ENCODE measurements at regions not wholly inside any gene's neighbourhood (a gene's known extent, or its start where the extent isn't known, plus 50 kb on each side); places are given as distances from the start of the nearest gene placed in this dataset.
A peak's percentile ranks its signal among the peaks of the same experiment; 100 is the strongest.

DNA sequence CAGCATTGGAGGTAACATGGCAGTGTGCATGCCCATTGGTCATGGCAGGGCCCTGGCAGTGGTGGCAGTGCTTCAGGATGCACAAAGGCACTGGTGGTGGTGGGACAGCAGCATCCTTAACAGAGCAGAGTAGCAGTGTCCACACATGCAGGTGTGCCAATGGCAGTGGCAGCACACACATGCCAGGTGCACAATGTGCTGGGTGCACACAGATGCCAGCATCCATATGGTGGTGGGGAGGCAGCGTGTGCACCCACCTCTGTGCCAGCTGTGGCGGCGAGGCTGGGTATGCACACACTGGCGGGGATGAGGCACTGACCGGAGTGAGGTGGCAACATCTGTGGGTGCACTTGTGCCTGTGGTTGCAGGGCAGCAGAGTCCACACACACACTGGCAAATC is 150.6 kb downstream of the SI start:
- Histone ChIP-seq H3K4me1 (no peaks in the 10 kb centered on the region), H3K27me3 (no peaks in the 10 kb centered on the region), H3K36me3 (no peaks in the 10 kb centered on the region), H3K9me3 (peaks cover 0 to 13% (median 0%) of the 10 kb centered on the region in 12 donors), H3K27ac (no peak overlapping the region), H3K4me3 (no peak overlapping the region)
- peak in 1 of 4 donors; percentile 22 for ATAC-seq
- intact Hi-C loops (cut with DNase I) = no loop called here
- no peak for DNase-seq
- TF ChIP-seq POLR2A (IDR thresholded peaks at IDR 0.05) = no peak
- TF ChIP-seq, protein P1, sequence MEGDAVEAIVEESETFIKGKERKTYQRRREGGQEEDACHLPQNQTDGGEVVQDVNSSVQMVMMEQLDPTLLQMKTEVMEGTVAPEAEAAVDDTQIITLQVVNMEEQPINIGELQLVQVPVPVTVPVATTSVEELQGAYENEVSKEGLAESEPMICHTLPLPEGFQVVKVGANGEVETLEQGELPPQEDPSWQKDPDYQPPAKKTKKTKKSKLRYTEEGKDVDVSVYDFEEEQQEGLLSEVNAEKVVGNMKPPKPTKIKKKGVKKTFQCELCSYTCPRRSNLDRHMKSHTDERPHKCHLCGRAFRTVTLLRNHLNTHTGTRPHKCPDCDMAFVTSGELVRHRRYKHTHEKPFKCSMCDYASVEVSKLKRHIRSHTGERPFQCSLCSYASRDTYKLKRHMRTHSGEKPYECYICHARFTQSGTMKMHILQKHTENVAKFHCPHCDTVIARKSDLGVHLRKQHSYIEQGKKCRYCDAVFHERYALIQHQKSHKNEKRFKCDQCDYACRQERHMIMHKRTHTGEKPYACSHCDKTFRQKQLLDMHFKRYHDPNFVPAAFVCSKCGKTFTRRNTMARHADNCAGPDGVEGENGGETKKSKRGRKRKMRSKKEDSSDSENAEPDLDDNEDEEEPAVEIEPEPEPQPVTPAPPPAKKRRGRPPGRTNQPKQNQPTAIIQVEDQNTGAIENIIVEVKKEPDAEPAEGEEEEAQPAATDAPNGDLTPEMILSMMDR (IDR thresholded peaks at IDR 0.05) = no peak
- WGBS, 4 donors = 88 to 97% (median 93%) methylated on average over 5 of the region's 5 CpGs

DNA sequence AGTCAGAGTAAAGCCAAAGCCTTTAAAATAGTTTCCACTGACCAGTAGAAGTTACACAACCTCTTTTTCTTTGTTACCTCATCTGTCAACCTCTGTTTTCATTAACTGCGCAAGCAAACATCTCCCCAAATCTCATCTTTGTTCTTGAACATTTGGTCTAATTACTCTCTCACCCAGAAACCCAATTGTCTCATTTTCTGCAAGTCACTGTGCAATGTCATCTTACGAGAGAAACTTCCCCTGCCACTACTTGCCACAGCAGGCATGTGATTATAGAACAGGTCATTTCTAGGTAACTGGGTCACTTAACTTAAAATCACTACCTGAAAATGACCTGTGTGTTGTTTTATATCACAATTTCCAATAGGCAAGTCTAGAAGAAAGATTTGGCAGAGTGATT is 159.4 kb downstream of the SI start:
- H3K27me3 ChIP-seq = no peaks in the 10 kb centered on the region
- H3K9me3 ChIP-seq = peaks cover 0 to 4% (median 0%) of the 10 kb centered on the region in 12 donors
- no peak overlapping the region for H3K27ac ChIP-seq
- no peak overlapping the region for H3K4me3 ChIP-seq
- TF ChIP-seq, protein P1 (IDR thresholded peaks at IDR 0.05) = no peak
- WGBS, 4 donors = 61 to 74% (median 63%) methylated on average over 2 of the region's 2 CpGs
- ATAC-seq (no peak), DNase-seq (no peak)
- intact Hi-C loops (cut with DNase I) = no loop called here
- H3K4me1 ChIP-seq = no peaks in the 10 kb centered on the region
- no peaks in the 10 kb centered on the region for H3K36me3 ChIP-seq

DNA sequence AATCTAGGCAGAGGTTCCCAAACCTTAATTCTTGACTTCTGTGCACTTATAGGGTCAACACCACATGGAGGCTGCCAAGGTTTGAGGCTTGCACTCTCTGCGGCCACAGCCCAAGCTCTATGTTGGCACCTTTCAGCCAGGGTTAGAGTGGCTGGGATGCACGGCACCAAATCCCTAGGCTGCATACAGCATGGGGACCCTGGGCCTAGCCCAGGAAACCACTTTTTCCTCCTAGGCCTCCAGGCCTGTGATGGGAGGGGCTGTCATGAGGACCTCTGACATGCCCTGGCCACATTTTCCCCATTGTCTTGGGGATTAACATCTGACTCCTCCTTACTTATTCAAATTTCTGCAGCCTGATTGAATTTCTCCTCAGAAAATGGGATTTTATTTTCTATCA is 165.4 kb downstream of the SI start:
- no peaks in the 10 kb centered on the region for H3K36me3 ChIP-seq
- no peaks in the 10 kb centered on the region for H3K9me3 ChIP-seq
- no peaks in the 10 kb centered on the region for H3K4me1 ChIP-seq
- DNase-seq (no peak), ATAC-seq (no peak)
- intact Hi-C loops (cut with DNase I) = no loop called here
- 78 to 91% (median 88%) methylated on average over 2 of the region's 2 CpGs for WGBS, 4 donors
- no peak overlapping the region for H3K4me3 ChIP-seq
- no peaks in the 10 kb centered on the region for H3K27me3 ChIP-seq
- H3K27ac ChIP-seq = no peak overlapping the region
- no peak for TF ChIP-seq POLR2A (IDR thresholded peaks at IDR 0.05)
- TF ChIP-seq, protein P1 (IDR thresholded peaks at IDR 0.05) = no peak

DNA sequence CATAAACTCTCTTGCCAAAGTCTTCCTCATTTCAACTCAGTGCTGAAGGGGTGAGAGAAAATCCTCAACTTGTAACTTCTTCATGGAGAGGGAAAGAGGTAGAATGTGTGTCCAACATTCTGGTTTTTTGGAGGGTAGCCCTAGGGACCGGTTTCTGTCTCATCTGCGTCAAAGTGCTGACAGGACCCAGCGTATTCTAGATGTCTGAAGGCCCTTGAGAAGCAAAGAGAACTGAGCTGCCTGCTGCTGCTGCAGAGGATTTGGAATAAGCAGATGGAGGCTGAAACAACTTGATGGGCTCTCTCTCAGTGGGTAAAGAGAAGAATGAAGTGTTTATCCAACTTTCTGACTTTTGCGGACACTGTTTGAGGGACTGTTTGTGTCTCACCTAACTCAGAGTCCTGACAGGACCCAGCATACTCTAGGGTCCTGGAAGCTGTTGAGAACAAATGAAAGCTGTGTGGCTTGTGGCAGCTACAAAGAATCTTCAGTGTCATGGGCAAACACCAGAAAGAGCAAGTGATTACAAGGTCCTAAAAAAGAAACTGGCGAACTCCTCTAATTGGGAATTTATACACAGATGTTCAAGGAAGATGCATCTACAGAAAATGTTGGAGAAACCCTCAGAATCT is 174.4 kb downstream of the SI start:
- DNase-seq = no peak

More for the DNA sequence above, 174.4 kb downstream of the SI start:
- TF ChIP-seq POLR2A (IDR thresholded peaks at IDR 0.05) = no peak
- TF ChIP-seq, protein P1 (IDR thresholded peaks at IDR 0.05) = no peak
- WGBS, 4 donors = 45 to 48% (median 46%) methylated on average over 5 of the region's 5 CpGs
- no peak for ATAC-seq
- Histone ChIP-seq H3K9me3 (no peaks in the 10 kb centered on the region), H3K27ac (peak overlapping the region in 1 of 12 donors; percentile 25), H3K27me3 (no peaks in the 10 kb centered on the region), H3K4me3 (no peak overlapping the region), H3K36me3 (no peaks in the 10 kb centered on the region), H3K4me1 (no peaks in the 10 kb centered on the region)
- intact Hi-C loops (cut with DNase I) = no loop called here

Data from heart left ventricle (tissue), 16 donors.